ENCODE measurements at regions not wholly inside any gene's neighbourhood (a gene's known extent, or its start where the extent isn't known, plus 50 kb on each side); places are given as distances from the start of the nearest gene placed in this dataset.

GRCh38 chr5:98643569-98643968, 129.9 kb upstream of the RGMB start:
- peaks cover 0 to 30% (median 13%) of the 10 kb centered on the region in 4 donors for H3K4me1 ChIP-seq
- no peaks in the 10 kb centered on the region for H3K27me3 ChIP-seq
- H3K9me3 ChIP-seq, result no peaks in the 10 kb centered on the region
- TF ChIP-seq EP300 (IDR thresholded peaks at IDR 0.05) (no peak), CTCF (IDR thresholded peaks at IDR 0.05) (no peak), POLR2A (IDR thresholded peaks at IDR 0.05; ENCODE audit: low read depth) (no peak), POLR2AphosphoS5 (IDR thresholded peaks at IDR 0.05) (no peak)
- intact Hi-C loops (cut with DNase I), result no loop called here
- no peak for DNase-seq (ENCODE audit: extremely low spot score)
- no peak overlapping the region for H3K4me3 ChIP-seq
- H3K36me3 ChIP-seq, result no peaks in the 10 kb centered on the region
- no peak overlapping the region for H3K27ac ChIP-seq (replicated peaks in 1 of 4)
- 63% methylated on average over 1 of the region's 1 CpG for WGBS

- intact Hi-C loops (cut with DNase I), result no loop called here
- no peak overlapping the region for H3K27ac ChIP-seq (replicated peaks in 1 of 4)
- WGBS, result 77% methylated on average over 3 of the region's 3 CpGs
- H3K27me3 ChIP-seq, result no peaks in the 10 kb centered on the region
- no peak for TF ChIP-seq EP300 (IDR thresholded peaks at IDR 0.05)
- no peak for TF ChIP-seq POLR2A (IDR thresholded peaks at IDR 0.05; ENCODE audit: low read depth)
- no peak for TF ChIP-seq CTCF (IDR thresholded peaks at IDR 0.05)
- no peak for TF ChIP-seq POLR2AphosphoS5 (IDR thresholded peaks at IDR 0.05)
- no peak overlapping the region for H3K4me3 ChIP-seq
- no peak for DNase-seq (ENCODE audit: extremely low spot score)
- no peaks in the 10 kb centered on the region for H3K9me3 ChIP-seq
- H3K36me3 ChIP-seq, result no peaks in the 10 kb centered on the region
- H3K4me1 ChIP-seq, result no peaks in the 10 kb centered on the region
Observed at GRCh38 chr5:98651715-98652114, 121.7 kb upstream of the RGMB start.

- Histone ChIP-seq H3K27ac (replicated peaks in 1 of 4) (no peak overlapping the region), H3K36me3 (no peaks in the 10 kb centered on the region), H3K4me3 (no peak overlapping the region), H3K9me3 (no peaks in the 10 kb centered on the region), H3K4me1 (no peaks in the 10 kb centered on the region), H3K27me3 (no peaks in the 10 kb centered on the region)
- DNase-seq (ENCODE audit: extremely low spot score), result no peak
- WGBS, result 81% methylated on average over 3 of the region's 3 CpGs
- TF ChIP-seq POLR2AphosphoS5 (IDR thresholded peaks at IDR 0.05) (no peak), POLR2A (IDR thresholded peaks at IDR 0.05; ENCODE audit: low read depth) (no peak), CTCF (IDR thresholded peaks at IDR 0.05) (no peak)
- intact Hi-C loops (cut with DNase I), result no loop called here
Observed at GRCh38 chr5:98656125-98656795, 117.2 kb upstream of the RGMB start.

- TF ChIP-seq CTCF (IDR thresholded peaks at IDR 0.05) (no peak), POLR2A (IDR thresholded peaks at IDR 0.05; ENCODE audit: low read depth) (no peak), POLR2AphosphoS5 (IDR thresholded peaks at IDR 0.05) (no peak), EP300 (IDR thresholded peaks at IDR 0.05) (no peak)
- H3K27me3 ChIP-seq, result no peaks in the 10 kb centered on the region
Observed at GRCh38 chr5:98656796-98657195, 116.7 kb upstream of the RGMB start.

GRCh38 chr5:98657559-98657958, 115.9 kb upstream of the RGMB start:
- no peaks in the 10 kb centered on the region for H3K4me1 ChIP-seq
- no peak for TF ChIP-seq POLR2A (IDR thresholded peaks at IDR 0.05; ENCODE audit: low read depth)
- no peak for TF ChIP-seq POLR2AphosphoS5 (IDR thresholded peaks at IDR 0.05)
- TF ChIP-seq CTCF (IDR thresholded peaks at IDR 0.05), result no peak
- TF ChIP-seq EP300 (IDR thresholded peaks at IDR 0.05), result no peak
- WGBS, result 90% methylated on average over 4 of the region's 4 CpGs

More at GRCh38 chr5:98656796-98657195, 116.7 kb upstream of the RGMB start:
- no peaks in the 10 kb centered on the region for H3K9me3 ChIP-seq
- no peak overlapping the region for H3K27ac ChIP-seq (replicated peaks in 1 of 4)
- DNase-seq (ENCODE audit: extremely low spot score), result no peak
- 100% methylated on average over 1 of the region's 1 CpG for WGBS
- no peaks in the 10 kb centered on the region for H3K36me3 ChIP-seq
- H3K4me1 ChIP-seq, result no peaks in the 10 kb centered on the region
- no peak overlapping the region for H3K4me3 ChIP-seq
- intact Hi-C loops (cut with DNase I), result no loop called here

More at GRCh38 chr5:98657559-98657958, 115.9 kb upstream of the RGMB start:
- Histone ChIP-seq H3K4me3 (no peak overlapping the region), H3K27ac (replicated peaks in 1 of 4) (no peak overlapping the region), H3K9me3 (no peaks in the 10 kb centered on the region), H3K27me3 (no peaks in the 10 kb centered on the region), H3K36me3 (no peaks in the 10 kb centered on the region)
- no peak for DNase-seq (ENCODE audit: extremely low spot score)
- intact Hi-C loops (cut with DNase I), result no loop called here
